Colon (tissue), 2 donors: ENCODE measurements at regions not wholly inside any gene's neighbourhood (a gene's known extent, or its start where the extent isn't known, plus 50 kb on each side); places are given as distances from the start of the nearest gene placed in this dataset.
"Not testable (repeated sequence)": the region's sequence is repeated elsewhere in the genome, so short reads cannot be mapped to it uniquely, and the experiment has no call there.

Source experiments
- FAIRE-seq: peaks from 2 replicates; lab custom pipeline; 2012; peaks lifted over from hg19 to GRCh38; lab: Jason Lieb, UNC
- donor health status: control.
- donor health status: control.

DNA sequence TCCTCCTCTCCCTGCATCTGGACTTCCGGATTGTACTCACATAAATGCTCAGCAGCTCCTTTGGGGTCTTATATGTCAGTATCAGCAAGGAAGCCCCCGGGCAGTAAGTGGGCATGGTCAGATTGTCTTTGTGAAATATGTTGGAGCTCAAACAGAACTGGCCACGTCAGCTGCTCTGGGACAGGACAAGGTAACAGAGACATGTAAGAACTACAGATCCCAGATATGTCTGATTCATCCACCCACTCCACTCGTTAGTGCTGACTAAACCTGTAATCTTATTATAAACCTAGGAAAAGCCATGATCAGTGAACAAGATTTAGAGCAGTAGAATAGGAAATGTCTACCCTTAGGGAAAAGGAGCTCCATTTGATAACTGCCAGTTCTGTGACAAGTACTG, 561.8 kb downstream of the CETN3 start:
- no peak for FAIRE-seq

DNA sequence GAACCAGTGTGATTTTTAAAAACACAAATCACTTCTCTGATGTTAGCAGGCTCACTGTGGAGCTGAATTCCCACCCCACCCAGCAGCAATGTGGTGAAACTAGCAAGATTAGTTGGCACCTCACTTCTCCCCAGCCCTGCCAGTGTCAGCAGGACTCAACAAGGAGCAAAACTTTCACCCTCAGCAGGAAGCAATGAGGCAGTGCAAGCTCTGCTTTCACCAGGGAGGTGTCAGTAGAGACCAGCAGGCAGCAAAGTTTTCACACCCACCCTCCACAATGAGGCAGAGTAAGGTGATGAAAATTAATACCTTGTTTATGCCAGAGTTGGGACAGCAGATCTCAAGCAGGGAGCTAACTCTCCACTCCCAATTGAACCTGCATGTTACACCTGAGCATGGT, 565.0 kb downstream of the CETN3 start:
- no peak for FAIRE-seq

DNA sequence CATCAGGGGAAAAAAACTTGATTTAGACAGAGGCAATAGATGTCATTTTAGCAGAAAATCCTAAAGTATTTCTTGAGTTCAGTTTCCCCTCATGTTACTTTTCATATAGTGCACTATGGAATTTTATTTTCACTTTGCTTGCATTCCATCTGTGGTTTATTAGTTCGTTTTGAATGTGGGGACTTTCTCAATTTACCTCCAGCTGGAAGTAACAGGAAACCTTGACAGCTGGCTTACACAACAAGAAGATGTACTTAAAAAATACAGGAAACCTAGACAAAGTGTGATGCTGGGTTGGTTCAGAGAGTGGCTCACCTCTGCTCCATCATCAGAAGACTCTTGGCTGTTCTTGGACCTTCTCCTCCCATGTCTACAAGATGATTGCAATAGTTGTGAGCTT, 567.0 kb downstream of the CETN3 start:
- FAIRE-seq, result no peak

DNA sequence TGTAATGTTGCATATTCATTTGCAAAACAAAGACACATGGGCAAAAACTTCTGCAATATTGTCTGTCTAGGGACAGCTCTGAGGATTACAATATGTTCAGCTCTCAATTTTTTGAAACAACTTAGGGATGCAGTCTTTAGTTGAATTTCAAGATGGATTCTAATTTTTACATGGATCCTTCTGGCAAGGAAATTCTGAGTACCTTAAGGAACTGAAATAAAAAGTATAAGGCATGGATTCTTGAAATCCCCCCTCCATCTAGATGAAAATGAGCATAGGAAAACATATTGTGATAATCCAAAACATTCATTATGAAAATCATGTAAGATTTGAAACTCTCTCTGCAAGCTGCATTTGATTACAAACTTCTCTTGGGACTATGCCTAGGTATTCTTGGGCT, 568.6 kb downstream of the CETN3 start:
- FAIRE-seq, result no peak

DNA sequence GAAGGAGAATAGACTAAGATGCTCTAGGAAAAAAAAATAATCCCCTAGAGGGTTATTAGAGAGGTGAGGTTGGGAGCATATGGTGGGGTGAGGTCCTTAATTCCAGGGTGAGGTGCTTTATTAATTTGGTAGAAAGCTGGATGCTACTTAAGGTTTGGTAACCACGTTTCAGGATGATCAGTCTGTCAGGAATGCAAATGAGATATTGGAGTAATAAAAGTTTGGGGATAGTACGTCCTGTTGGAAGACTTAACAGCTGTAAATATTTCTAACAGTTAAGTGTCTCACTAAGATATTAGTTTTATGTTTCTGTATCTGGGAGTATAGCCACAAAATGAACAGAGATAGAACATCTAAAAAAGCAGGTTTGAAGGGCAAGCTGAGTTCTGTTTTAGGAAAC, 578.9 kb downstream of the CETN3 start:
- FAIRE-seq, result no peak

DNA sequence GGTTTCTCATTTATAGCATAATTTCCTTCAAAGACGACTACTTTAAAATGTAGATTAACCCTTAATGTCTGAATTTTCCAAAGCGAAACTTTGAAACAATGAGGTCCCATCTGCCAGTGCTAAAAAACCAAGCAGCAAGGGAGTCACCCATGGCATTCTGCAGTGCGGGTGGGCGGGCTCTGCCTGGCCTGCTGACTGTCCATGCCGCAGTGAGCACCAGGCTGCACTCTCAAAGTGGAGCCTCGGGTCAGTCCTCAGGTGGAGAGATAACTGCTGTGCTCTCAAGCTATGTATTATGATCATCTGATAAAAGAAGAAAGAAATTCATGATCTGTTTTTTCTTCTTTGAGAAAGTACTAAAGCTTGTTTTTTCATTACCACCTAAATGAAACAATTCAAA, 581.6 kb downstream of the CETN3 start:
- FAIRE-seq, result no peak

DNA sequence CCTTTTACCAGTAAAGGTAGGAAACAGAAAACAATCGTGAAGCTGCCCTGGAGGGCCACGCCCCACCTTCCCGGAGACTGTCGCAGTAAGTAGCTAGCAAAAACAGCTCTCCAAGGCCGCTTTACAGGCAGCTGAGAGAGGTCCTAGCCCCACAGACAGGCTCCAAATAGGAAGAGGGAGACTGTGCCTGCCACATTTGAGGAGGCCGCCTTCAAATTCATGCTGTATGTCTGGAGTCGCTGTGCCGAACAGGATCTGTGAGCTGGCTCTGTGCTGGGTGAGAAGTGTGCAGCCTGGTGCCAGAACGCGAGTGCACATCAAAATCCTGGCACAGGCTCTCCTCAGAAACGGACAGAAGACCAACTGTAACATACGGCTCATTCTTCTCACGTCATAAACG, 582.2 kb downstream of the CETN3 start:
- no peak for FAIRE-seq

DNA sequence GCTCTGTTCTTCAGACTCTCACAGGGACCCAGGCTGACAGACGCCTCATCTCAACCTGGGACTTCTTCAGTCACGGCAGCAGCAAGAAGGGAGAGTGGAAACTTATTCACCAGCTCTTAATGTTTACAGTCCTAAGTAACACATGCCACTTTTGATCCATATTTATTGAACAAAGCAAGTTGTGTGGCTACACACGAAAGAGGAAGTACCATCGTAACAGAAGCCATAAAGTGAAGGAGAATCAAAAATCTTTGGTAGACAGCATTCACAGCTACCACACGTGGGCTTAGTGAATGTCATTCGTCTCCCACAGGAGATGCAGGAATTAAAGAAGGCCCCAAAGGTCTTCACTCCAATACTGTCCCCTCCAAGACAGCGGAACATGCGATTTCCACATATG, 582.6 kb downstream of the CETN3 start:
- no peak for FAIRE-seq

DNA sequence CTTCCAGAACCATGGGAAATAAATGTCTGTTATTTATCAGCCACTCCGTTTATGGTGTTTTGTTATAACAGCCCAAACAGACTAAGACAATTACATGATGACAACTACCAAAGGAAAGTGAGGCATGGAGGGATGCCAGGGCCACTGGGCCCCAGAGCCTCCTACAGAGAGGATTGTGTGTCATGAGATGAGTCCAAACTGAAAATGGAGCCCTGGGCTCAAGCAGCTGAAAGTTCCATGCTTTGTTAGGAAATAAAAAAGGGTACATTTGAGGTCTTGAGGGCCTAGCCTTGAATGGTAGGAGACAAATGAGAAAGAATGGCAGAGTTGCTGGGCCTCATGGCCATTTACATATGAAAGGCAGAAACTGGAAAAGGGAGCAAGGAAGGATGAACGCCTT, 586.5 kb downstream of the CETN3 start:
- FAIRE-seq, result no peak

DNA sequence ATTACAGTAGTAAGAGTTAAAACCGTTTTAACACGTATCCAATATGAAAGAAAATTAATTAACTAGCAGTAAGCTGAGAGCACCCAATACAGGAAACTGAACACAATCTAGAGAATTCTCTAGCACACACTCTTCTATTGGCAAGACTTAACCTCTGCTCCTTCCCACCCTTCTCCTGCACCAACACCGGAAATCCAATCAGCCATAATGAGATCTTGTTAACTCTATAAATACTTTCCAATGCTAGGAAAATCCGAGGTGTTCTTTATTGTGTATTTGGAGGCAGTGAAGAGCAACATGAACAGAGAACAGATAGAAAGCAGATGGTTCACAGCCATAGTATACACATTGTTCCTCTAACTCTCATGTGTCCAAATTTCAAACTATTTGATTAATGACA, 591.7 kb downstream of the CETN3 start:
- FAIRE-seq, result no peak

DNA sequence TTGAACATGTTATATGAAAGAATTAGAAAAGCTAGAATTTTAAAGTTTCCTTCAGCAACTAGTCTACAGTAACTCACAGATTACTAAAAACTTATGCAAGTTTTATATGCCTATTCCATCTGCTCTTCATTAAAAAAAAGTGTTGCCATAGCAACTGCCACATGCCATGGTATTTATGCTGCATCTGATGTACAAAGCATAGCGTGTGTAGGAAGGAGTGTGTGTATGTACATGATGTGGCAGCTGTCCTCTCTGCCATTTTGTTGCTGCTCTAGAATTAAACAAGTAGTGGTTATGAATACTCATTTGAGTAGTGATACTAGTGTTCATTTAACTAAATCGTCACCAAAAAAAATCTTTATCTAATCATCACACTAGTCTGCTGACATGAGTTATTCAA, 593.5 kb downstream of the CETN3 start:
- no peak for FAIRE-seq

DNA sequence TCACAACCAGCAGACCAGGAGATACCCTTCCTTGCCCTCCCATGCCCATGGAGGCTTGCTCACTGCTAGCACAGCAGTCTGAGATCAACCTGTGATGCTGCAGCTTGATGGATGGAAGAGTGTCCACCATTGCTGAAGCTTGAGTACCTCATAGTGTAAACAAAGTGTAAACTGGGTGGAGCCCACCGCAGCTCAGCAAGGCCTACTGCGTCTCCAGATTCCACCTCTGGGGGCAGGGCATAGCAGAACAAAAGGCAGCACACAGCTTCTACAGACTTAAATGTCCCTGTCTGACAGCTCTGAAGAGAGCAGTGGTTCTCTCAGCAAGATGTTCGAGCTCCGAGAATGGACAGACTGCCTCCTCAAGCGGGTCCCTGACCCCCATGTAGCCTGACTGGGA, 608.8 kb downstream of the CETN3 start:
- not testable (repeated sequence) for FAIRE-seq

DNA sequence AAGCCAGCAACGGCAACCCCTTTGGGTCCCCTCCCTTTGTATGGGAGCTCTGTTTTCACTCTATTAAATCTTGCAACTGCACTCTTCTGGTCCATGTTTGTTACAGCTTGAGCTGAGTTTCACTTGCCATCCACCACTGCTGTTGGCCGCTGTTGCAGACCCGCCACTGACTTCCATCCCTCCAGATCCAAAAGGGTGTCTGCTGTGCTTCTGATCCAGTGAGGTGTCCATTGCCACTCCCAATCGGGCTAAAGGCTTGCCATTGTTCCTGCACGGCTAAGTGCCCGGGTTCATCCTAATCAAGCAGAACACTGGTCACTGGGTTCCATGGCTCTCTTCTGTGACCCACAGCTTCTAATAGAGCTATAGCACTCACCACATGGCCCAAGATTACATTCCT, 615.1 kb downstream of the CETN3 start:
- FAIRE-seq, result not testable (repeated sequence)

DNA sequence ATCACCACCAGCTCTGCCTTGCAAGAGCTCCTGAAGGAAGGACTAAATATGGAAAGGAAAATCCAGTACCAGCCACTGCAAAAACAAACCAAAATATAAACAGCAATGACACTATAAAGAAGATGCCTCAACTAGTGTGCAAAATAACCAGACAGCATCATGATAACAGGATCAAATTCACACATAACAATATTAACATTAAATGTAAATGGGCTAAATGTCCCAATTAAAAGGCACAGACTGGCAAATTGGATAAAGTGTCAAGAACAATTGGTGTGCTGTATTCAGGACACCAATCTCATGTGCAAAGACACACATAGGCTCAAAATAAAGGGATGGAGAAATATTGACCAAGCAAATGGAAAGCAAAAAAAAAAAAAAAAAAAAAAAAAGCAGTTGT, 629.8 kb downstream of the CETN3 start:
- FAIRE-seq, result not testable (repeated sequence)

DNA sequence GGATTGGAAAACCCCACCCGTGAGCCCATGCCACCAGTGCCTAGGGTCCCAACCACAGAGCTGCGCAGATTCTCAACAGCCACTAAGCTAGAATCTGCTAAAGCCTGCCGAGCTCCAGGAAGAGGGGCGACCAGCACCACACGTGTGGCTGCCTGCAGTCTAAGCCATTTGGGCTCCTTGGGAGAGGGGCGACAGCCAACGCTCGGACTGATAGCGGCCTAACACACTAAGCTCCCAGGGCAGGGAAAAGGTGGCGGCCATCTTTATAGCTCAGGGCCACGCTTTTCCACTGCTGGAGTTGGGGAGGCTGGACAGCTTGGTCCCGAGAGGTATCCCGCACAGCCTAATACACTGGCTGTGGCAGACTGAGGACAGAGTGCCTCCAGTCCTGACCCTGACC, 631.8 kb downstream of the CETN3 start:
- no peak for FAIRE-seq

DNA sequence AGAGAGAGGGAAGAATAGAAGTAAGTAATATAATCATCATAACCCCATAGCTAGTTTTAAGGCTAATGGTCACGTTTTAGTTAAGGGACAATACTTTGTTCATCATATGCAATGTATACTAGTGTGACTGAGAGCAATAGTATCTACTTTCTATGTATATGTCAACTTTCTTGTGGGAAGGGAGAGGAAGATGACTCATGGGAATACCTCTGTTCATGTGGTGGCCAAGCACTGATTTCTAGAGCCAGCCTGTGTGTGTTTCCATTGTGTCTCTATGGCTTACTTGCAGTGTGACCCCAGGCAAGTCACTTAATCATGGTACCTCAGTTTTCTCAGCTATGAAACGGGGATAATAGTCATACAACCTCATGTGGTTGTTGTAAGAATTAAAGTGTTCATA, 639.6 kb downstream of the CETN3 start:
- no peak for FAIRE-seq

DNA sequence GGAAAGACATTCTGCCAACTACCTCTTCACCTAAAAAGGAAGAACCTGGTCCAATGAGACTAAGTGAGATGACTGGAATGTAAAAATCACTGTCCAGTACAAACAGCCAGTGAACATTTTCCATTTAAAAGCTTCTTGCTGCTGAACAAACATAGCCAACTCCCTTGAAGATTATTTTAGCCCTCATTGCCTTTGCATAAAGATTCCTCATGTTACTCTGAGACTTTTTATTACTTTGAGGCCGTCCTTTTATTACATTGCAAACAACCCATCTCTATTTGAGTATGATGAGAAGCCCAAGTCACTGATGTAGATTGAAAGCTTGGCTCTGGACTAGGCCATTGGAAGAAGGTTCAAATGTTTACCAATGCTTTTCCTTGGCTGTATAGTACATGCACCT, 649.8 kb downstream of the CETN3 start:
- FAIRE-seq, result no peak

DNA sequence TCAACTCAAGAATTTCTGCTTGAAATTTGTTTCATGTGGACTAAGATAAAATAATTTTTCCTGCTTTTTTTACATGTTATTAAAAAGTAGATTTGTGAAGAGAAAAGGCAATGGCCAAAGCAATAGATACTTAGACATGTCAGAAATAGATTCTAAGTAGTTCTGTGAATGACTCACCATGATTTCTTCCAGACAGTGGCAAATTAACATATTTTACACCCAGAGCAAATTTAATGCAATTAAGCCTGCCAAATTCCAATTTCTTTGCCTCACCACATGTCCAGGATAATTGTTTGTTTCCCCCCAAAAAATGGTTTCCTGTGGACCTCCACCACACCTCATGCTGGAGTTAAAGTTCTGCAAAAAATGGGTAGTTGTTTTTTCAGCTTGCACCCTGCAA, 651.4 kb downstream of the CETN3 start:
- FAIRE-seq, result no peak

DNA sequence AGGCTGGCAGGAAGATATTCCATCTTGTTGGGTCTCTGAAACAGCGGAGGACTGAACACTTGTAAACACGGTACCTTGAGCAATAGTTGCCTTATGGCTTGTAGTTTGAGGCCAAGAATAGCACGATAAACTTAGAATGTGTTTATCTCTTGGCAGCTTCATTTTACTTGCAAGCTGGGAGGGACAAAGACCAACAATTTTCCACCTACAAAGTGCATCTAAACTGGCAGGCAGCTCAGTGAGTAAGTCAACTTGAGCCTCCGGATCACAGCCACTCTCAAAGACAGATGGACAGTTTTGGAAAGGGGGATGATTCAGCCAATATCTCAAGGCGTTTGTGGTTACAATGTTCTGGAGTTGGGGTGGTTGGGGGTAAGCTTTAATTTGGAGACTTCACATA, 652.6 kb downstream of the CETN3 start:
- FAIRE-seq, result no peak

DNA sequence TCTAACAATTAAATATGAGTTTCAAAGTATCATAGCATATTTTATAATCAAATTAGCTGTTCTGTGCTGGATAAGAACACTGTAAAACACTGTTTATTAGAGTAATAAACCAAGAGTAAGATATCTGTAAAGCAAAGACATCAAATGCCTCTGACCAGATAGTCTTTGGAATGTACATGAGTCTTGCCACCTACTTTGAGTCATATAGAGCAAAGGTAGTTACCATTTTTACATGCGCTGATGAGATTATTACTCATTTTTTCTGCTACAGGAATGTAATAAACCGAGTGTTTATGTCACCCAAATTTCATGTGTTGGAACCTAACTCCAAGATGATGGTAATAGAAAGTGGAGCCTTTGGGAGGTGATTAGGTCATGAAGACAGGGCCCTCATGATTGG, 654.5 kb downstream of the CETN3 start:
- no peak for FAIRE-seq

DNA sequence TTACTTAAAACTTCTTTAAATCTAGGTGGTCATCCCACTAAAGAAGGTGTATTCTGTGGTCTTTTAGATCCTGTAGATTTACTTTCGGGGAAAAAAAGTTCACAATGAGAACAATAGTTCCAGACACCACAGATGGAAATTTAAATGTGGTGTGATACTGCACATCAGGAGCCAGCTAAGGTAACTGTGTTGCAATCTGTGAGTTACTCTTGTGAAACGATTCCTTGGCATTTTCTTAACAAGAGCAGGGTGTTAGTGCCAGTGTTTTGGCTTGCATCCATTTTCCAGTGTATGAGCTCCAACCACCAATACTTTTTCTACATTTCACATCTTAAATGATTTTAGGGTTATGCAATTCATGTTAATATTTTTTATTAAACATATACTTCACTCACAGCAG, 674.5 kb downstream of the CETN3 start:
- FAIRE-seq, result no peak

DNA sequence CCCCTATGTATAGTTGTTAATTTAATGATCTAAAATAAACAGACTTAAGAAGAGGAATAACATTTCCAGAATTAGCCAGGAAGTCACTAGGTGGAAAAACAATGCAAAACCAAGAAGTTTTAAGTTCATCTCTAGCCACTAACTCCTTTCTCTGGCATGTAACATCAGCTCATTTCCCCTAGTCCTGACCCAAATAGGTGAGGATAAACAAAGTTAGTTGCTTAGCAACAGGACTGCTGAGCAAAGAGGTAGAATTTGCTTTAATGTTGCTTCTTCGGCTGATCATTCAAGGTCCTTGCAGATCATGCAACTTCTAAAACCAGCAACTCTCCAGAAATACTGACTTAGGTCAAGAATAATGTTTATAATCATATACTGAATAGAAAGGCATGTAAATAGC, 675.8 kb downstream of the CETN3 start:
- FAIRE-seq, result no peak

DNA sequence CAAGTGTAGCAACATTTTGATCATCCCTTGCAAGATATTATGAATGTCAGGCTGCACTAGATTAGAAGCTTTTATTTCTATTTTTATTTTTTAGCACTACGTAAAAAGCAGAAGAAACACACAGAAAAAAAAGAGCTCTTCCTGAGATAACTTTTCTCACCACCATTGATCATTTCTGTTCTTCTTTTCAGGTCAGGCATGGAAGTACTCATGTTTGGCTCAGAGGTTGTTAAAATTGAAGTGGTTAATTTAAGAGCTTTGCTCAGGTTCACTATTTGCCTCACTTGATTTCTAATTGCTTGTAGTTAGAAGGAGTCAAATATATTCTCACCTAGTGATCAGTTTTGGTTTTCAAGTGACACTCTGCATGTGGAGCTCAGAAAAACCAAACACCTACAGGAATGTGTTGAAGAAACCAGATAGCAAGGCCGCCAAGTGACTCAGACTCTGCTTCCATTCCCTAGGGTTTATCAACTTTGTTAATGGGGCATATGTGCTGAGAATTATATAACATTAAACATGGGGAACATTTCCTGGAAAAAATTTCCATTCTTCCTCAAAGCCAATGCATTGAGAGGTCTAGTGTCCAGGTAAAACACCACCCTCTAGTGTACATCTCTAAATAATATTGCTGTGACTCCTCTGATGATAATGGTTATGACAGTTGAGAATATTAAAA, 679.8 kb downstream of the CETN3 start:
- no peak for FAIRE-seq

DNA sequence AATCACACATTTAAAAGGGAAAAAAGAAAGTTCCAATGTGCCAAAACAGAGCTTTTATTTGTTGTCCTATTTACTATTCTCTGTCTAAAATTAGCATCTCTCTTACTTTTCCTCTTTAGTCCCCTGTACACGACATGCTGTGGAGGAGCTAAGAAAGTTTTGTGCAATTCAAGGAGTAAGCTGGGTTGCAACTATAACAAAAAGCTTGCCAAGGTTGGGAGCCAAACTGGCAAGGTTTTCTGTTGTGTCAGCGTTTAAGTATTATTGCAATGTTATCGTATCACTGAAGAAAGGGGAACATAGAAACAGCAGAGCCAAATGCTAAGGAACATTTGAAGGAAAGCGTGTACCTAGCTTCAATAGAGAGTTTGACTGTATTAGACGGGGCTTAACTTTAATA, 680.8 kb downstream of the CETN3 start:
- FAIRE-seq, result no peak

DNA sequence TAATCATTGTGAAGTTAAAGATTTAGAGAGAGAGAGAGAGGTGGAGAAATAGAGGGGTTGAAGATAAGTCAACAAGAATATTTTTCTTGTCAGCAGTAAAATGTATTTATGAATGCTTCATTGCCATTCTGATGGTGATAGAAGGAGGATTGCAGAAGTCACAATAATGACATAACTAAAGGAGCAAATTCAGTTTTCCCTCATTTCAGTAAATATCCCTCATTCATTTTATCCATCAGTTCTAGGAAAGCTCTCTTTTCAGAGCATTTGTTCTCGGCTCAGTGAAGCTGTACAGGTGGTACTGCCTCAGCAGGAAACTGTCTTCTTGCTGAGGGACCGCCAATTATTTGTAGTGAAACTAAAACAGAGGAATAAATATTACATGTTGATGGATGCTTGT, 681.4 kb downstream of the CETN3 start:
- no peak for FAIRE-seq
